AG04450 (cell line): ENCODE measurements at regions not wholly inside any gene's neighbourhood (a gene's known extent, or its start where the extent isn't known, plus 50 kb on each side); places are given as distances from the start of the nearest gene placed in this dataset.

Experiments
- CTCF ChIA-PET: fragments of 300-600, 350-600 bp; formaldehyde crosslinking; extraction: SDS; loops from one replicate; lab custom pipeline; 2022; ENCODE audit warnings: antibody characterized with exemption, inconsistent platforms; lab: Charles Lee
- POLR2A ChIA-PET: fragments of 350-600 bp; formaldehyde crosslinking; extraction: SDS; loops from one replicate; lab custom pipeline; 2021; ENCODE audit warnings: antibody characterized with exemption, inconsistent platforms; lab: Yijun Ruan, JAX
- DNase-seq: peaks from one replicate; pipeline ENCODE4 v3.0.0-alpha.2; 2011; ENCODE audit warnings: low read depth, low spot score
- H3K27ac ChIP-seq: one replicate; pipeline ENCODE4 v1.5.1; 2012; ENCODE audit warnings: low read depth, low read length, control low read depth
- H3K27me3 ChIP-seq: one replicate; pipeline ENCODE4 v1.6.0; 2012; ENCODE audit warnings: low read length; ENCODE audit not compliant: control insufficient read depth, insufficient read depth
- H3K4me3 ChIP-seq: 2 replicates; pipeline ENCODE4 v1.5.1; 2011; ENCODE audit warnings: mild to moderate bottlenecking, low read depth, low read length, control low read depth
- H3K9me3 ChIP-seq: 2 replicates; pipeline ENCODE4 v1.5.1; 2012; ENCODE audit warnings: low read length; ENCODE audit not compliant: control insufficient read depth, insufficient read depth
- CTCF ChIP-seq: IDR thresholded peaks from 2 replicates; pipeline ENCODE4 v1.5.1; 2011; ENCODE audit warnings: low read depth, low read length, control low read depth, inconsistent platforms

- ChIA-PET POLR2A (no interaction called here), CTCF (no interaction called here)
- H3K27ac ChIP-seq: no peak overlapping the region
- DNase-seq: no peak
- no peaks in the 10 kb centered on the region for H3K27me3 ChIP-seq
- H3K9me3 ChIP-seq: no peaks in the 10 kb centered on the region
- no peak for TF ChIP-seq CTCF
- no peak overlapping the region for H3K4me3 ChIP-seq
These were observed 2073.8 kb upstream of the TENM3 start for GRCh38 chr4:180169394-180169793.

- ChIA-PET POLR2A (no interaction called here), CTCF (interaction anchor here (0.5 kb wide), 1 partner anchor 495 kb away, joined by 5 read pairs; no protein-coding TSS in a partner anchor)
- DNase-seq: no peak
- Histone ChIP-seq H3K27ac (no peak overlapping the region), H3K27me3 (no peaks in the 10 kb centered on the region), H3K4me3 (no peak overlapping the region), H3K9me3 (no peaks in the 10 kb centered on the region)
- TF ChIP-seq CTCF: no peak
These were observed 2073.2 kb upstream of the TENM3 start for GRCh38 chr4:180169966-180170365.

- no peak for TF ChIP-seq CTCF
- POLR2A ChIA-PET: no interaction called here
- CTCF ChIA-PET: no interaction called here
- Histone ChIP-seq H3K9me3 (no peaks in the 10 kb centered on the region), H3K27me3 (no peaks in the 10 kb centered on the region), H3K4me3 (no peak overlapping the region), H3K27ac (no peak overlapping the region)
- no peak for DNase-seq
These were observed 2064.1 kb upstream of the TENM3 start for GRCh38 chr4:180179146-180179545.

GRCh38 chr4:180189666-180190065 lies 2053.5 kb upstream of the TENM3 start:
- CTCF ChIA-PET: no interaction called here
- Histone ChIP-seq H3K27ac (no peak overlapping the region), H3K9me3 (no peaks in the 10 kb centered on the region), H3K27me3 (no peaks in the 10 kb centered on the region), H3K4me3 (no peak overlapping the region)
- TF ChIP-seq CTCF: no peak
- DNase-seq: no peak
- POLR2A ChIA-PET: no interaction called here

GRCh38 chr4:180190382-180190781 lies 2052.8 kb upstream of the TENM3 start:
- Histone ChIP-seq H3K27me3 (no peaks in the 10 kb centered on the region), H3K4me3 (no peak overlapping the region), H3K27ac (no peak overlapping the region), H3K9me3 (no peaks in the 10 kb centered on the region)
- ChIA-PET POLR2A (no interaction called here), CTCF (no interaction called here)
- no peak for TF ChIP-seq CTCF
- no peak for DNase-seq
